Occipital lobe (tissue), 1 donor: ENCODE measurements at regions not wholly inside any gene's neighbourhood (a gene's known extent, or its start where the extent isn't known, plus 50 kb on each side); places are given as distances from the start of the nearest gene placed in this dataset.

Experiments
- DNase-seq: peaks from one replicate; lab custom pipeline; 2025; lab: John Stamatoyannopoulos, UW

- DNase-seq, result no peak
These were observed 982.2 kb upstream of the MAP3K7 start for GRCh38 chr6:91569071-91569470.

- DNase-seq, result no peak
These were observed 979.6 kb upstream of the MAP3K7 start for GRCh38 chr6:91566467-91566866.

- no peak for DNase-seq
These were observed 978.3 kb upstream of the MAP3K7 start for GRCh38 chr6:91565207-91565606.

DNA sequence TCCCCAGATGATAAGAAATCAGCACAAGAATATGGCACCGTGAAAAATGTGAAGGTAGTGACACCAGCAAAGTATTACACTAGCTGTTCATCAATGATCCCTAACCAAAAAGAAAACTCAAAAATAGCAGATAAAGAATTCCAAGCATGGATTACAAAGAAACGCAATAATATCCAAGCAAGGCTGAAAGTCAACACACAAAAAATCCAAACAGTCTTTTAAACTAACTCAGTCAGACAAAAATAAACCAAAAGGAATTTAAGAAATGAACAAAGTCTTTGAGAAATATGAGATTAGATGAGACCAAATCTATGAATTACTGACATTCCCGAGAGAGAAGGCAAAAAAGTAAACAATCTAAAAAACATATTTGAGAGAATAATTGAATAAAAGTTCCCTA lies 976.1 kb upstream of the MAP3K7 start:
- DNase-seq, result no peak

DNA sequence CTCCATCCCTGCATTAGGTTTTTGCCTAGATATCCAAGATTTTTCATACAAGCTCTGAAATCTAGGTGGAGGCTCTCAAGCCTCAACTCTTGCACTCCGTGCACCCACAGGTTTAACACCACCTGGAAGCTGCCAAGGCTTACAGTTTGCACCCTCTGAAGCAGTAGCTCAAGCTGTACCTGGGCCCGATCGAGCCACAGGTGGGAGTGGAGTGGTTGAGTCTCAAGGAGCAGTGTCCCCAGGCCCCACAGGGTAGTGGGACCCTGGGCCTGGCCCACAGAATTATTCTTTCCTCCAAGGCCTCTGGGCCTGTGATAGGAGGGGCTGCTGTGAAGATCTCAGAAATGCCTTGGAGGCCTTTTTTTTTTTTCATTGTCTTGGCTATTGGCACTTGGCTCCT lies 973.5 kb upstream of the MAP3K7 start:
- no peak for DNase-seq

DNA sequence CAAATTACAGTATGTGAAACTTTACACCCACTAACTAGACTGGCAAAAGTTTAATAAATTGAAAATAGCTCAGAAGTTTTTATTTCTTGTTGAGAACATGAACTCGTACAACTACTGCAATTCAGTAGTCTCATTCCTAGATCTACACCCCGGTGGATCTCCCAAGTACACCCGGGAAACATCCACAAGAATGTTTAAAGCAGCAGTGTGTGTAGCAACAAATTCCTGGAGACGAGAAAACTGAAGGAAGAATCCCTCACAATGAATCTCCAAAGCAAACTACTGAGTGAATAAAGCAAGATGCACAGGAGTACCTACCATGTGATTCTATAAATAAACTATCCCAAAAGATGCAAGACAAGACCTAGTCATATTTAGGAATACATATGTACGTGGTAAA lies 954.0 kb upstream of the MAP3K7 start:
- no peak for DNase-seq

- no peak for DNase-seq
These were observed 952.6 kb upstream of the MAP3K7 start for GRCh38 chr6:91539456-91539855.

DNA sequence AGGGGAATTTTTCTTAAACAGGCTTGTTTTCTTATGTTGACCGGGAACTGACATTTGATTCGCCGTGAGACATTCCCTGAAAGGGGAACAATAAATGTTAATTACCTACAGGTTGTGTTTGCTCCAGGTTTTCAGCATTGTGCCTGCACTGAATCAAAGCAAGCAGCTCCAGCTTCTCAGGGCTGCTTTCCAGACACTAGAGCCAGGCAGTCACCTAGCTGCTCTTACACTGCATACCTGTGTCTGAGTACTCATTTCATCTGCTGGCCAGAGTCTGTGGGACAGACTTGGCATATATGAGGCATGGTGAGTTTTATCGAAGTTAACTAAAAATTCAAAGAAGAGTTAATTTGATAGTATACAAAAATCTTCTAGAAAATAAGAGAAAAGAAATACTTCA lies 951.8 kb upstream of the MAP3K7 start:
- no peak for DNase-seq

- no peak for DNase-seq
These were observed 947.7 kb upstream of the MAP3K7 start for GRCh38 chr6:91534614-91535013.

- no peak for DNase-seq
These were observed 936.6 kb upstream of the MAP3K7 start for GRCh38 chr6:91523511-91523910.

DNA sequence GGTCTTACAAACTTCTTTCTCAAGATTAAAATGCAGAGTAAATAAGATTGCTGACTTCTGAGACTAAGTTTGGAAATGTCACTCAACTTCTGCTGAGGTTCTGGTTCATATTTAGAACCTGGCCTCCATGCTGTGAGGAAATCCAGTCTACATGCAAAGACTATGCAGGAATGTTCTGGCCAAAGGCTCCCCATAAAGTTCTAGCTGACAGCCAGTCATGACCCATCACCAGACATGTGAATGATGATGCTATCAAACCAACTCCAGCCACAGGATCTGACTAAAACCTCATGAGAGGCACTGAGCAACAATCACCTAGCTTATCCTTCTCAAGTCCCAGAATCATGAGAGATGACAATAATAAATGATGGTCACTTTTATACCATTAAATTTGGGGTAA lies 935.1 kb upstream of the MAP3K7 start:
- DNase-seq, result no peak

DNA sequence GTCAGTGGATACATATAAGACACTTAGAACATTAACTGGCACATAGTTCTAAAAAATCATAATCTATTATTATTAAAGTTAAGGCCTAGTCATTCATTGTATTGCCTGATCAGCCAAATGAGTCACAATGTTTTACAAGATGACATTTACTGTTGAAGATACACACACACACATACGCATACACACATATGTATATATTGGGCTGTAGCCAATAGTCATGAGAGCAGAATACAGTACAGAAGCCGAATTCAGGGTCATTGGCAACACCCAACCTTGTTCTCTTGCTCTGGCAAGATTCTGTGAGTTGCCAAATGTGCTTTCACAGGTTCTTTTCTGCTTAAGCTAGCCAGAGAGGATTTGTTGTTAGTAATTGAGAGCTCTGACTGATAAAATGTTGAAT lies 922.8 kb upstream of the MAP3K7 start:
- no peak for DNase-seq

DNA sequence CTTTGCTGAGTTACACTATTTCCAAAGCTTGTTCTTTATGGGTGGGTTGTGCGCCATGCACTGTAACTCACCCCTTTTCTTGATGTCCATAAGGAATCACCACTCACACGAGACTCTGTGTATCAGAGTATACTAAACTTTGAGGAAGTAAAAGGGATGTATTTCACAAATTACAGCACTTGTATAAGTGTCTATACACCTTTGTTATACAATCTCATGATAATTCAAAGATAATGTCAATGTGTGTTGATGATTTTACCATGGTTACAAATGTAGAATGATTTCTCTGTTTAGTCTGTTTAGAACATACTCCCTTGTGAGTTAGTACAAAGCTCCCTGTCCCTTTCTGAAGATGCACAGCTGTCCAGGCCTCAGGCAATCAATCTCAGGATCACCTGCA lies 922.2 kb upstream of the MAP3K7 start:
- DNase-seq, result no peak

- no peak for DNase-seq
These were observed 919.6 kb upstream of the MAP3K7 start for GRCh38 chr6:91506509-91506908.

GRCh38 chr6:91505199-91505598 lies 918.3 kb upstream of the MAP3K7 start:
- no peak for DNase-seq

- no peak for DNase-seq
These were observed 915.1 kb upstream of the MAP3K7 start for GRCh38 chr6:91501930-91502329.

- no peak for DNase-seq
These were observed 913.9 kb upstream of the MAP3K7 start for GRCh38 chr6:91500689-91501303.

GRCh38 chr6:91498576-91498975 lies 911.7 kb upstream of the MAP3K7 start:
- DNase-seq, result no peak

DNA sequence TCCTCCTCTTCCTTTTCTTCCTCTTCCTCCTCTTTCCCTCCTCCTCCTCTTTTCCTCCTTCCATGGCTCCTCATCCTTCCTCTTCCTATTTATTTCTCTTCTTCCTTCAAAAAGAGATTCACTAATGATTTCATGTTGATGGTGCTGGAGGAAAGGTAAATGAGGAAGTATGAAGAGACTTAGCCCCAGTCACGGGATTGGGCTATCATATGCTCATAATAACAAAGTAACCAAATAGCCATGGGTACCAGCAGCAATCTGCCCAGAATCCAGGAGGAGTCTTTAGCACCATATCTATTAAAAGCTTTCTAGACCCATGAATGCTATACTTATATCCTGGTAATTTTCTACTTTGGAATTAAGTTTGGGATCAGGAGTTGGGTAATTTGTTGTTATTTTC lies 910.9 kb upstream of the MAP3K7 start:
- DNase-seq, result no peak

- DNase-seq, result no peak
These were observed 903.9 kb upstream of the MAP3K7 start for GRCh38 chr6:91490671-91491301.

GRCh38 chr6:91487696-91488392 lies 901.0 kb upstream of the MAP3K7 start:
- no peak for DNase-seq

DNA sequence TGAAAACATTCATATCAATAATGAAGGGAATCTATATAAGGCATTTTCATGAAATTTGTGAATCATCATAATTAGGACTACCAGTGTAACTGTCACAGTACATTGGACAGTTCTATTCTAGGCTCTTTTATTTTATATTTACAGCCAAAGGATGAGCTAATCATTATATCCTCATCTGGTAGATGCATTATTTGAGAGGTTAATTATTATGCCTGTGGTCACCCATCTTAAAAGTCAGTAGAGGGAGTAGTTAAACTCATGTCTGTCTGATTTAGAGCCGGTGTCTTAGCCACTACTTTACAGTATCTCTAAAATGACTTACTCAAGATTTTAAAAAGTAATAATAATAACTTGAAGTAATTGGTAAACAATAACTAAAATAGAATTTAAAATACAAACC lies 899.3 kb upstream of the MAP3K7 start:
- DNase-seq, result no peak

DNA sequence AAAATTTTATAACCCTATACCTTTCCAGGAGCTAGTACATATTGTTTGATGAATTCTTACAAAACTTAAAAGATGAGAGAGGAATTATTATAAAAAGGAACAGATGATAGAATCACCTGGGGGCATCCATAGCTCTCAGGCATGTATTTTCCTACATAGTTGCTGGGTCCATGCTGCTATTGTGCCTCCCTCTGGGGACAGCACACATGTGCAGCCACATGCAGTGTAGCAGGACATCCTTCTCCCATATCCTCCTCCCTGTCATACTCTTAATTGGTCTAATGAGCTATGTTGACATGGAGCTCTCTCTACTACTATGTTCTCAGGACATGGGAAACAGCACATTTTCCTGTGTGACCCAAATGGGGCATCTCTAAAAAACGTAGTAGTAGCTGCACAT lies 898.2 kb upstream of the MAP3K7 start:
- no peak for DNase-seq
